ENCODE measurements at regions not wholly inside any gene's neighbourhood (a gene's known extent, or its start where the extent isn't known, plus 50 kb on each side); places are given as distances from the start of the nearest gene placed in this dataset.

- TF ChIP-seq CTCF (IDR thresholded peaks at IDR 0.05; ENCODE audit: poor library complexity, severe bottlenecking) = no peak
- TF ChIP-seq EZH2 (IDR thresholded peaks at IDR 0.05; ENCODE audit: borderline replicate concordance, insufficient read depth, low read length, poor library complexity, severe bottlenecking) = no peak
- TF ChIP-seq TAF1 (IDR thresholded peaks at IDR 0.05; ENCODE audit: low read depth) = no peak
- TF ChIP-seq EP300 (conservative IDR thresholded peaks at IDR 0.05; ENCODE audit: poor library complexity, severe bottlenecking) = no peak
- no peak for TF ChIP-seq MXI1 (conservative IDR thresholded peaks at IDR 0.05; ENCODE audit: poor library complexity, severe bottlenecking)
- TF ChIP-seq POLR2AphosphoS5 (IDR thresholded peaks at IDR 0.05) = no peak
Observed at GRCh38 chr12:45626965-45627364, 102.5 kb upstream of the ARID2 start.

All from neural cell (in vitro differentiated cells).